Non-pigmented ciliary epithelial cell (primary cell): ENCODE measurements at regions not wholly inside any gene's neighbourhood (a gene's known extent, or its start where the extent isn't known, plus 50 kb on each side); places are given as distances from the start of the nearest gene placed in this dataset.

Source experiments
- DNase-seq: peaks from one replicate; pipeline ENCODE4 v3.0.0-alpha.2; 2010; ENCODE audit warnings: low read depth

- no peak for DNase-seq
These were observed 190.7 kb downstream of the INSIG2 start for GRCh38 chr2:118279005-118279404.

- no peak for DNase-seq
These were observed 189.8 kb downstream of the INSIG2 start for GRCh38 chr2:118278046-118278445.

GRCh38 chr2:118274841-118275510 lies 186.7 kb downstream of the INSIG2 start:
- DNase-seq: no peak

- DNase-seq: no peak
These were observed 184.1 kb downstream of the INSIG2 start for GRCh38 chr2:118272391-118272790.

- no peak for DNase-seq
These were observed 181.3 kb downstream of the INSIG2 start for GRCh38 chr2:118269408-118270051.

GRCh38 chr2:118268268-118268667 lies 180.0 kb downstream of the INSIG2 start:
- DNase-seq: no peak

GRCh38 chr2:118265873-118266455 lies 177.7 kb downstream of the INSIG2 start:
- no peak for DNase-seq

DNA sequence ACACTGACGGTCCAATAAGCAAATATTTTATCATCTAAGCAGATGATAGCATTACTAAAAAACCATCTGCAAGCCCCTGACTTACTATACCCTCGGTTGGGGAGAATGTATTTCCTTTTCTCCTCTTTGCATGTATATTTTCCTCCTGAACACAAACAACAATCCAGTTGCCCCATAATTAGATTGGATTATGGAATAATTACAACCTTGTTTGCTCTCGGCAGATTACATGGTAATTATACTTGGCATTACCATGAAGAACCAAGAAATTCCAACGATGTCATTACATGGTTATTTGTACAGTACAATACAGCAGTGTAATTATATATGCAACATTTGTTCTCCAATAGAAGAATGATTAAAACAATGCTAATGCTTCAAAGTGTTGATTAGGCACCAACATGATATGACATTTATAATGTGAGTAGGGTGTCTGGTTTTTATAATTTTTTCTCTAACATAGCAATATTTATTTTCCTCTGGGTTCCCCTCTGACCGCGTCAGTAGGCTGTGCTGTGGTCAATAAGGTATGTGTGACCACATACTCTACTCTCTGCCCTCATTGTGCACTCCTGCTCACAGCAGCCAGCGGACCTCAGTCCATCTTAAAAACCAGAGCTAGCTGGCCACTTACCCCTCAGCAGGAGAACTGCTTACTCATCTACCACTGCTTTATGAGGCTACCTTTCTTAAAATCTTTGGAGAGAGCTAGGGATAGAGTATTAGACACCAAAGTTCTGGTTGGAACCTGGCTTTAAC lies 176.1 kb downstream of the INSIG2 start:
- peak; percentile 6 for DNase-seq

- no peak for DNase-seq
These were observed 169.4 kb downstream of the INSIG2 start for GRCh38 chr2:118257696-118258095.

- DNase-seq: no peak
These were observed 167.6 kb downstream of the INSIG2 start for GRCh38 chr2:118255771-118256372.

DNA sequence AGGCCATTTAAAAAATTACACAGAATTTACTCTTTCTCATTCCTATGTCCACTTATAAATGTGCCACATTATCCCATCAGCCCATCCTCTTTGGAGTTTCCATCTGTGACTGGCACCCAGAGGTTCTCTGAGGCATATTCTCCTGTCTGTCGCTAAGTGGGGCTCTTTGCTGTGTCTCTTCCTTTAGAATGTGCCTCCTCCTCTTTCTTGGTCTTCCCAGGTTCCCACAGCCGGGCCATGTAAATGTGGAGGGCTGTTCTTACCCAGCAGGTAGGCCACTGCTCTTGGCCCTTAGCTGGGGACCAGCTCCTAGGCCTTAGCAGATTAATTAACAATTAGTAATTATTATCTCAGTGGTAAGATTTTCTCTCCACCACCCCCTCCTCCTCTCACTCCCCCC lies 167.0 kb downstream of the INSIG2 start:
- DNase-seq: no peak

DNA sequence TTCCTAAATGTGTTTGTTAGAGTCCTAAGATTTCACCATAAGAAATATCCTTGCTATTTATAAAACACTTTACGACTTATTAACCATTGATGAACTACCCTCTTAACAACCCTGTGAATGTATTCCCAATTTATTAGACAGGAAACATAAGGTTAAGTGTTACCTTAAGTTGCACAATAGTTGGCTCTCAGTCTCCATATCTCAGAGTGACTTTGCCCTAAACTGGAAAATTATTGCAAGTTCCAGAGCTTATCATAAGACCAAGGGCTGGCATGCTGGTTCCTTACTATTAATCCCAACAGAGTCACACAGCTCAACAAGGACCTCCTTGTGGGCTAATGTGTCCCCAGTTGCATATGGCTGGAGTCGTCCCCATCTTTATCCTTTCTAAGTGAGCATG lies 165.8 kb downstream of the INSIG2 start:
- no peak for DNase-seq

DNA sequence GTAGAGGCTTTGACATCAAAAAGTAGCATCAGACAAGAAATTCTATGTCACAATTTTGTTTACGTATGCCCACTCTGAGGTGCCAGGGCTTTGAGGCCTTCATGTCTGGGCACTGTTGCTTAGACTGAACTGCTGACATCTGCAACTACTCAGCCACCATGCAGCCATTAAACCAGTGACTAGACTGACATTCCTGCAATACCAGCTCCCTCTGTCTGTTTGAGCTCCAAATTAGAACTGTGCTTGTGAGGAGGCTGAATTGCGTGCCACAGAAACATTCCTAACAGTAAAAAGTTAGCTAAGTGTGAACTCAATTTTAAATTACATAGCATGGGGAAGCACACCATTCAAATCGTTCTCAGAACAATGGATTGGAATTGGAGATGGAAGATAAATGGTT lies 163.2 kb downstream of the INSIG2 start:
- no peak for DNase-seq

DNA sequence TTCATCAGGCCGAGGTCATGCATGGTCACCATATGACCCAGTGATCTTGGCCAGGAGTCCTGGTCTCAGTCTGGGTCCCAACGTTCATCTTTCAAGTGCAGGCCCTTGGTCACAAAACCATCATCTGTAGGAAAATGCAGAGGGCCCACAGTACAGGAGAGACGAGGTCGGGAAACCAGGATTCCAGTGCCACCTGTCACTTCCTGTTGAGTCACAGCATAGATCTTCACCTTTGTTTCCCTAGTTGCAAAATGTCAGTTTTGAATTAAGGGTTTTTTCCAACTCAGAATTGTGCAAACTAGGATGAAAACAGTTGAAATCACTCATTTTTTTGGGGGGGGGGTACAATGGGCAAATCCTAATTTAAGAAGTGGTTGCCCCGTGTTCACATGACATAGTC lies 162.2 kb downstream of the INSIG2 start:
- no peak for DNase-seq

DNA sequence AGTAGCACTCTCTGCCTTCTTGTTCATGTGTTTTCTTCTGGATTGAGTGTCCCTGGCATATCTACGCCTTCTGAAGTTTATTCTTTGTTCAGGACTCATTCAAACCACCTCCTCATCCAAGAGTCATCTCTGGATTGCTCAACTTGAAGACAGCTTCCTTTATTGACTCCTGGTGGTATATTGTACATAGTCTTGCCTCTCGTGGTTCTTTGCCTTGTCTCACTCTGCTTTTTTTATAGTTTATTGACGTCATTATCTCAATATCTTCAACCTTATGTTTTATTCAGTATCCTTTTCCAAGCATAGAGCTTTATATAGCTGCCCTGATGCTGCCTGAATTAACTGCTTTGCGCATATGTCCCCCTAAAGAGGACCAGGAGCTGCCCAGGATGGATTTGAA lies 161.7 kb downstream of the INSIG2 start:
- DNase-seq: peak; percentile 37

DNA sequence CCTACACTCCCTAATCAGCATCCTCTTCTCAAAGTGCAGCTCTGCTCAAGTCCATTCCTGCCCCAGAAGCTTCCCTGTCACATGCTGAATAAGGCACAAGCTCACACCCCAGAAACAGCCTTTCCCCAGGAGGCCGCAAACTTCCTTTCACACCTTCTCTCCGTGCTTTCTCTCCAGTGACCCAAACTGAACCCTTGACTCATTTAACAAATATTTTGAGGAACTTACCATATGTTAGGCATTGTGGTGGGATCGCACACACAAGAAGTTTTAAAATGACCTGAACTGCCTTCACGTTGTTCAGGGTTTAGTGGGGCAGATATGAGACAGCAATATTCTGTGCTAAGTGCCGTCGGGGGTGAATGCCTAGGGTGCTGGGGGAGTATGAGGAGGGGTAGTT lies 161.3 kb downstream of the INSIG2 start:
- peak; percentile 31 for DNase-seq

- DNase-seq: no peak
These were observed 158.5 kb downstream of the INSIG2 start for GRCh38 chr2:118246726-118247125.

GRCh38 chr2:118246079-118246478 lies 157.8 kb downstream of the INSIG2 start:
- DNase-seq: no peak

DNA sequence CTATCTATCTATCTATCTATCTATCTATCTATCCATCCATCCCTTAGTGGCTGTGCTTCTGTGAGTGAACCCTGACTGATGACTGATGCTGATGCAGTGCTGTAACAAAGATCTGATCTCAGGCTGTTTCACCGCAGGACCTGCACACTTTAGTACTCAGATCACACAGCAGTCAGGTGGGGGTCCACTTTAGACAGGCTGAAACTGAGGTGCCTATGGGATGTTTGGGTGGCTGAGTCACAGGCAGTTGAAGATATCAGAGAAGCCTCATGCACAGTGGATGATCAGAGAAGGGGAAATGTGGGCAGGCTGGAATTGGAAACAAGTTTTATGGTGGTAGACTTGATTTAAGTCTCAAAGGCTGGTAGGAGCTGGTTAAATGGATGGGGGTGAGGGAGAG lies 156.4 kb downstream of the INSIG2 start:
- no peak for DNase-seq

DNA sequence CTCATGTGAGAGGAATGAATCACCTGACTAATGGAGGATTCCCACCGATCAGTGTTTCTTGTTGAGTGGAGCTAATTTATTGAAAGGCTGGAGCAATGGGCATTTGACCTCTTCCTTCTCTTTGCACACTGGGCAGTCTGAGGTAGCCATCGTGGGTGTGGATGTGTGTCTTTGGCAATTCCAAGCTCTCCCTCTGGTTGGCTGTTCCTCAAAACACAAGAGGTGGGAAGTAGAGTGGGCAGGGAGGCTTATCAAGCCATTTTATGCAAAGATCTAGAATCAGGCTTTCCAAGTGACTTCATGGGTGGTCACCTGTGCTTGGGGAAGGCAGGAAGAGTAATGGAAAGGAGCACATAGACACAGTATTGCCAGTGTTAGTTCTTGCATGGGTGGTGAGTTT lies 154.8 kb downstream of the INSIG2 start:
- no peak for DNase-seq

DNA sequence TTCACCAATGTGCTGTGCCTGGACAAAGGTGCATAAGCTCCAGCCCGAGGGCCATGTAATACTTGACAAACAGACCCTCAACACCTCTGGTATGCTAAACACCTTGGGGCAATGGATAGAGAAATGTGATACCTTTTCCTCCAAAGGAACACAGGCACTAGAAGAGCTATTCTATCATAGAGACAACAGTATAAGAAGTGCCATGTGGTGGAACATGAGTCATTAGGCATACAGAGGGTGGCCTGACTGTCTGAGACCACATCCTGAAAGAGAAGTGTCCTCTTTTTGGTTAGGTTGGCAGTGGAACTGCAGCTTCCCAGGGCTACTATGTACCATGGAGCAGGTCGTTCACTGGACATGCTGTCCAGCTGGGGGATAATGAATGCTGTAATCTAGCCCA lies 153.9 kb downstream of the INSIG2 start:
- DNase-seq: no peak

DNA sequence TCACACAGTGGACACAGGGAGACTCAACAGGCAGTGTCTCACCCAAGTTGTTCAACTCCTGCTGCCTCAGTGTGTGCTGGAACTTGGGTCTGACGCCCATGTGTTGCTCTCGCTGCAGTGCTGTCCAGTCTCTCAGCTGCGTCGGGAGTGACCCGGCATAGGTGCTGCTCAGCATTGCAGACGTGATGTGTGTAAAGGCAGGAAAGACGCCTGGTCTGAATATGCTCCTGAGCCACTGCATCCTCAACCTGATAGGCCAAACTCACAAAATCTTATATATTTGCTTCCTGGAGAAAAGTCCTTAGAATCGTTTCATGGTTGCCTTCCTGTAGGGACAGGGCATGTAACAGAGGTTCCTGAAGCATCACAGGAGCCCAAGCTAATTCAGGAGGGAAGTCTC lies 152.9 kb downstream of the INSIG2 start:
- DNase-seq: no peak

DNA sequence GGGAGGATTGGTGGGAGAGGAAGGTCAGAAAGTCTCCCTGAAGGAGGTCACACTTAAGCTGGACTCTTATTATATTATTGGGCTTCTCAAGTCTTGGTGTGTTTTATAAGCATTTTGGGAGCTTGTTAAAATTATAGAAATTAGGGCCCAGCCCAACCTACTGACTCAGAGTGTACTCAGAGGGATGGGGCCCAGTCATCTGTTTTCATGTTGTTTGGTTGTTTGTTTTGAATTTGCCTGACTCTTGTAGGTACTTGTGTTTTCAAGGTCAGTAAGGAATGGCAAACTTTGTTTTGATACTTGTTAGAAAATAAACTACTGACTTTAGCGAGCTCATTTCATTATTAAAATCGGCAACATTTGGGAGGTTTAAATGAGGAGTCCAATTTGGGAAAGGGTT lies 152.0 kb downstream of the INSIG2 start:
- DNase-seq: no peak
